ENCODE measurements at regions not wholly inside any gene's neighbourhood (a gene's known extent, or its start where the extent isn't known, plus 50 kb on each side); places are given as distances from the start of the nearest gene placed in this dataset.

DNA sequence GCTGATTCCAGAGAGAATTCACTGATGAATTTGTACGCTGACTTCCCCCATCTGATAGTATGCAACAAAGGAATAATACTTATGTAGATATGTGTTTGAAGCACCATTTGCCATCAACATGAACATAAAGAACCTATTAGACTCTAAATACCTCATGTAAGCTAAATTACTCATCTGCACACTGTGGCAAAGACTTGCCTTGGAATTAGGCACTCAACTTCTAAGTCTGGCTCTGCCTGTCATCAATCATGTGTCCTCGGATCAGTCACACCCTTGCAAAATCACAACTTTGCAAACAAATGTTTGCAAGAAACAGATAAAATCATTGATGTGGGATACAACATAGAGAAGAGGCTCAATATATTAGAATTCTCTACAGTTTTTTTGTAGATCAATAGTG lies 169.9 kb upstream of the LDB2 start:
- no peak for DNase-seq (ENCODE audit: low read depth in 2 of 3, low spot score in 2 of 3)

DNA sequence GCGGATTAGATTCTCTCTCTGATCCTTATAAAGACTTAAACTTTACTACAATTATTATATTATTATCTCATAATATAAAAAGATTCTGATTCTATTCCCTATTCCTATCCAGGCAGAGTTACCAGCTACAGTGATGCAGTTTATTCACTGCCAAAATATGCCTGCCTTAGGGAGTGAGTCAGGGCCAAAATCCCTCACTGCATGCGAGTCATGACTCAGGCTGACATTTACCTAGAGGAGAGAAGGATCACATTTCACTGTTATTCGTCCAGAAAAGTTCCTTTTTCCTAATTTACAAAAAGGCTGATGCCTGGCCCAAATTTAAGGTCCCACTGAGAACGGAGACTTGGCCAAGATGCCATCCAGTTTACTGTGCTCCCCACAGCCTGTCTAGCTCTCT lies 168.5 kb upstream of the LDB2 start:
- no peak for DNase-seq (ENCODE audit: low read depth in 2 of 3, low spot score in 2 of 3)

DNA sequence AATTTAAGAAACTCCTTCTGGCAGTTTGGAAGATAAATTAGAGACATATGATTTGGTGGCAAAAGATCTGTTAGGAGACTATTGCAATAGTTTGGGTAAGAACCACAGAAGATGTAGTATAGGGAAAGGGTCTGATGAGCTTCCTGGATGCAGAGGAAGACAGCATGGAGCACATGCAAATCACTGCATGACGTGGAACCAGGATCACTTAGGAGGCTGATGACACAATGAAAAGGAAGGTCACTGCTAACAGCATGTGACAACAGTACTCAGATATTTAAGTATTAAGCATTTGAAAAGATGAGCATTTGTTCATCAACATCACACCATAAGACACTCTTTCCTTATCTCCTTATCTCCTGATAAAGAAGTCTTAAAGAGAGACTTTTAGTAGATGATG lies 167.8 kb upstream of the LDB2 start:
- no peak for DNase-seq (ENCODE audit: low read depth in 2 of 3, low spot score in 2 of 3)

DNA sequence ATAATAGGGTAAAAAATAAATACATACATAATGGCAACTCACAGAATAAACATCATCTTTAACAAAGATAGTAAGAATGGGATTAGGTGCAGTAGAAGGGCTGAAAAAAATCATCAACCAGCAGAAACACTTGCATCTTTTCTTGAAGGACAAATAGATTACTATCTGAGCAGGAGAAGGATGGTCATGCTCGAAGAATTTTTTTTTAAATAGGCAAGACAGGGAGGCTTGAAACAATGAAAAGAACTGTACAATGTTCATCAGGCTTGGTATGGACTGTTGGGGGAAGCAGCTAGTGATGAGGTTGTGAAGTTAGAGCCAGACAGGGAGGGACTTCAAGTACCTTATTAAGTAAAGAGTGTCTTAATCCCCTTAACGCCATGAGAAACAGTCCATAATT lies 167.4 kb upstream of the LDB2 start:
- no peak for DNase-seq (ENCODE audit: low read depth in 2 of 3, low spot score in 2 of 3)

DNA sequence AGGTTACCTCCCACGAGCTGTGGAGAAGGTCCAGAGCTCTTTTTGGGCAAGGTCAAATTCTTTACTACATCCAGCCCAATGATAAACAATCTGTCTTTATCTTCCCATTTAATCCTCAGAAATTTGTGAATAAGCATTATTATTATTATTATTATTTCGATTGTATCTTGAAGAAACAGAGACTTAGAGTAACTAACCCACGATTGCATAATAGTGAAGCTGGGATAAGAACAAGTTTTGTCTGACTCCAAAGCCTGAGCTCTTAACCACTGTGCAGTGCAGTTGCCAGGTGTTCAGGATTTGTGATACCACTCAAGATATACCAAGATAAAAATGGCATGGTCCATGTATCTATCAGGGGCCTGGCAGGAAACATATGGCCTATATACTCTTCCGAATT lies 166.5 kb upstream of the LDB2 start:
- no peak for DNase-seq (ENCODE audit: low read depth in 2 of 3, low spot score in 2 of 3)

DNA sequence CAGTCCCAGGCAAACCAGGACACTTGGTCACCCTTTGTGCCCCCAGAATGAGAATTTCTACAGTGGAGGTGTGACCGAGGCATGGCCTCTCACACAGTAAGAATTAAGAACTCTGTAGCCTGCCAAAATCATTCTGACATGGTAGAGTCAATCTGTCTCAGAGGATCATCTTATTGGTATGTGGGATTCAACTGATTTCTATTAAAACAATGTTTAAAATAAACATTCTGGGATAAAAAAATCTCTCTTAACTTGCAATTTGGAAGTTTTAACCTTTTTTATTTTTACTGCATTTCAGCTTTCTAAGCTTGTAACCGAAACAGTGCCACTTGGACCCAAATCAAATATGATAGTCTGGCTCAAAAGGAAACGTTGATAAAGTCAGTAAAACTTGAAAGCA lies 165.4 kb upstream of the LDB2 start:
- DNase-seq (ENCODE audit: low read depth in 2 of 3, low spot score in 2 of 3): no peak

DNA sequence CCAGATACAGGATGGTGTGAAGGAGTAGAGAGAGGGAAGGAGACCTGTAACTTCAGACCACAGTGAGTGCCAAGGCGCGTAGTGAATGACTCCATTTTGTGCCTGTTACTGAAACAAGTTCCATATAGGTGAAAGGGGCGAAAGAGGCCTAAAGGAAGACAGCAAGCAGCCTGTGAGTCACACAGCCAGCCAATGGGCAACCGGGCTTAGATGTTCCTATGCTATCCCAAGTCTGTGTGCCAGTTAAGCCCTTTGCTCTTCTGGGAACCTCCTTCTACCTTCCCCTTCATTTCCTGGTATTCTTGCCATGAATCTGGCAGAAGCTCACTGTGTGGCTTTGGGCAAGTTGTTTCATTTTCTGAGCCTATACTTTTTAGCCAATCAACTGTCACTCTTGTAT lies 161.8 kb upstream of the LDB2 start:
- no peak for DNase-seq (ENCODE audit: low read depth in 2 of 3, low spot score in 2 of 3)

DNA sequence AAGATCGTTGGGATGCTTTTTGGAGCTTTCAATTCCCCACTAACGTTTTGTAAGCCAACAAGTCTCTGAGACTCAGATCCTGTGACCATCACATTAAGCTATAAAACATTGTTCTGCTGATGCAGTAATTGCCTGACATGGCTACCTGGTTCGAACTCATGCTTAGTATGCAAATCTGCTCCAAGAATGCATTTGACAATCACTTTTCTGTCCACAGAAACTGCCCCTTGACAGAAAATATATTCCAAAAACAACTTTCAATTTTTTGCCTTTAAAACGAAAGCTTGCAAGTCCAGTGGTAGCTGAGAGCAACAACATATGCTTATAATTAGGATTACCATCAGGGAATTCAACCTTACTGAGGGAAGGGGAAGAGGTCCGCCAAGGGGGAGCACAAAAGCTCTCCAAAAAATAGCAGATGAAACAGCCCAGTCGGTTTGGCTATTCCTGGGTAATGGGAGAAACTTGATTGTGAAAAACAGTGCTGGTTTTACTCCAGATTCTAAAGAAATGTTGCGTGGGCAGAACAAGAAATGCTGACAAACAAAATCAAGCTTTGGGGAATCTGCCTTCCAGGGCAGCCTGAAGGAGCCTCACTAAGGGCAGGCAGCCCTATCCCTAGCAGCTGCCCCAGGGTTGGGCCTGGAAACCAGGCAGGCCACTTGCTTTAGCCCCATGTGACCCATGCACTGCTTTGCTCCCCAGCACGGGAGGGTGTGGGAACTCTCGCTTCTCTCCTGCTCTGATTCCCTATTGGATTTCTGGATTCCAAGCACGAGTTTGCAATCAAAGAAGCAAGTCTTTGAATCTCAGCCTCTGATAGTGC lies 160.7 kb upstream of the LDB2 start:
- DNase-seq (ENCODE audit: low read depth in 2 of 3, low spot score in 2 of 3): no peak

DNA sequence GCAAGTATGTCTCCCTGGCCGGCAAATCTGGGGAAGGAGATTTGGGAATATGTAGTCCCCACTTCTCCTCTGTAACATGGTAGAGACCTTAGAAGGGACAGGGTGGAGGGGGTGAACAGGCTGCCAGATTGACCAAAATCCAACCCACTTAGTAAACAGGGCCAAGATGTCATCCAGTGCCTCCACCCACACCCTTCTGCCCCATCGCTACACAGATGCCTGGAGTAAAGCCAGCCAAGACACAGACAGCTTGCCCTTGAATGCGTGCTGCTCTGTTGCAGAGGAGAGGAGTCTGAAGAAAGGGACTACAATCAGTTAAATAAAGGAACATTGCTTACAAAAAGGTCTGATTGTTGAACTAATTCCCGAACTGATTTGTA lies 160.1 kb upstream of the LDB2 start:
- DNase-seq (ENCODE audit: low read depth in 2 of 3, low spot score in 2 of 3): no peak

DNA sequence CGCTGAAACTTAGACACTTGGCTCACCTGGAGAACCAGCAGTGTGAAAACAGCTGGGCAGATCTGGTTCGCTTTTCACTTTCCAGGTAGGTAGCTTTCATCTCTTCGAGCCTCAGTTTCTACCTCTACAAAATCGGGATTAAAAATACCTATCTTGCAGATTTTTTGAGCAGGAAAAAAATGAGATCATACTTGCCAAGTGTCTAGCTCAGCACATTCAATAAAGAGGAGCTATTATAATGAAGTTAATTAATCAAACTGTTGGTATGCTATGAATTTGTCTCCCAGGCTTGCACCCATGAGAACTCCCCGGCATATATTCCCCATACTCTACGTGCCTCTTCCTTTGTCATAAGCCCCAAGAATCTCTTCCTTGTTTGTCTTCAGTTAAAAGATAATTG lies 158.6 kb upstream of the LDB2 start:
- DNase-seq (ENCODE audit: low read depth in 2 of 3, low spot score in 2 of 3): no peak

DNA sequence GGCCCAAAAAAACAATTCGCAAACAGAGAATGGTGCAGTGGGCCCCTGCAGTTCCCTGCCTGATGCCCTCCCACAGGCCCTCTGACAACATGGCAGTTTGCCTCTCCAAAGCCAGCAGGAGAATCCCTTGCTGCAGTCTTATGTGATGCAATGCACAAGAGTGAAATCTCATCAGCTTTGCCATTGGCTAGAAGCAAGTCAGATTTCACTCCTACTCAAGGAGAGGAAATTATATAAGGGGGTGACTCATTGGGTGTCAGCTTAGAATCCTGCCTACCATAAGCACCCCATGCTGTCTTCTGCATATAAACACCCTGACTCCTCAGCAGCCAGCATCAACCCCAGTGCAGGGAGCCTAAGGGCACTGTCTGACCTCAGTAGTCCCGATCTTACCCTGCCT lies 157.3 kb upstream of the LDB2 start:
- no peak for DNase-seq (ENCODE audit: low read depth in 2 of 3, low spot score in 2 of 3)

DNA sequence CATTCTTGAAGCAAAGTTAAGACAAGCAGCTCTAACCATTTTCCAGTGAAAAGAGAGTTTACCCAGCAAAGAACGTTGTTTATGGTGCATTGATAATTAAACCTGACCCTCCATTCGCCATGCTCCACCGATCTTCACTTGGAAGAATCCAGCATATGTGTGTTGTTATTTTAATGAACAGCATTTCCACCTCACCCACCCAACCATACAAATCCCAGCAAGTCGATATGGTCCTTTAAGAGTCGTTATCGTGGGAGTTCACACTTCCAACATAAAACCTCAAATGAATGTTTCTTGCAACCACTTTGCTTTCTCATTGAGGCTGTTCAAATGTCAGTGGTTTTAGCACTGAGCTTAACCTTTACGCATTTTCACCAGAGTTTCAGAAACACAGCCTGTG lies 147.4 kb upstream of the LDB2 start:
- DNase-seq (ENCODE audit: low read depth in 2 of 3, low spot score in 2 of 3): no peak

DNA sequence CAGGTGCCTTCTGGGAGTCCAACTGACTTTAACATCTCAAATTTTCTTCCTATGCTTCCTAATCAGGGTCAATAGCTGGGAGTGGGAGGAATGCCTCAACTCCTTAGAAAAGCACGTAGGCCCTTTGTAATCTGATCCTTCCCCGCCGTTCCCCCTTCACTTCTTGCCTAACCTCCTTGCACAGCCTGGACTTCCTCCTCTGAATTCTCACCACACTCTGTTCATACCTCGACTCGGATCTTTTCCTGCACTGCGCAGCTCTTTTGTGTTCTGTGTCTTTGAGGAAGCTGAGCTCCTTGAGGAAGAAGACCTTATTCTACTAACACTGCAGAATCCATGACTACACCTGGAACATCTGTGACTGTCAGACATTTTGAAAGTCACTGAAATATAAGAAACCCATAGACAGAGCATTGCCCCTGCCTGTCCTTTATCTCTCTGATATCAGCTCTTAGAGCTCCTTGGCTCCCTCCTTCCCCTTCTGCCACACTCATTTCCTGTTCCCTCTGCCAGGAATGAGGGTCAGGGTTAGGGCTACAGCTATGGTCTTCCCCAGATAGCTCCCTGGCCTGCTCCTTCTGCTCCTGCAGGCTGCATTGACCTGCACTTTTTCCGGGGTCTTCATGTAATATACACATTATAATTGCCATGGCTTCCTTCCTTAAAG lies 140.2 kb upstream of the LDB2 start:
- no peak for DNase-seq (ENCODE audit: low read depth in 2 of 3, low spot score in 2 of 3)

DNA sequence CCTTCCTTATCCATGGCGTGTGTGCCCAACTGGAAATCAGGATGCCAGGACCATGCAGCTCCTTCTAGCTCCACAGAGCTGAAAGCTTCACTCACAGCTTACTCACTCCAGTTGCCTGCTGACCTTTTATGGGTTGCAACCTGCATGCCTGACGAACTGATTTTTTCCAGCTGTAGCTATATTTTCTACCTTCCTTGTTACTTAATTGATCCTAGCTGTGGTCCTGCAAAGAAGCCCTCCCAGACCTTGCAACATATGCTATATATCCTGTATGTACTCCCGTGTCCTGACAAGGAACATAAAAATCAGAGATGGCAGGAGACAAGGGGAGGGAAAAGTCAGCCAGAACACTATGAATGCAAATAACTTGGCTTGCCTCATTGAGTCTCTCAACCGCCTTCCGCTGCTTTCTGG lies 135.3 kb upstream of the LDB2 start:
- DNase-seq (ENCODE audit: low read depth in 2 of 3, low spot score in 2 of 3): no peak

DNA sequence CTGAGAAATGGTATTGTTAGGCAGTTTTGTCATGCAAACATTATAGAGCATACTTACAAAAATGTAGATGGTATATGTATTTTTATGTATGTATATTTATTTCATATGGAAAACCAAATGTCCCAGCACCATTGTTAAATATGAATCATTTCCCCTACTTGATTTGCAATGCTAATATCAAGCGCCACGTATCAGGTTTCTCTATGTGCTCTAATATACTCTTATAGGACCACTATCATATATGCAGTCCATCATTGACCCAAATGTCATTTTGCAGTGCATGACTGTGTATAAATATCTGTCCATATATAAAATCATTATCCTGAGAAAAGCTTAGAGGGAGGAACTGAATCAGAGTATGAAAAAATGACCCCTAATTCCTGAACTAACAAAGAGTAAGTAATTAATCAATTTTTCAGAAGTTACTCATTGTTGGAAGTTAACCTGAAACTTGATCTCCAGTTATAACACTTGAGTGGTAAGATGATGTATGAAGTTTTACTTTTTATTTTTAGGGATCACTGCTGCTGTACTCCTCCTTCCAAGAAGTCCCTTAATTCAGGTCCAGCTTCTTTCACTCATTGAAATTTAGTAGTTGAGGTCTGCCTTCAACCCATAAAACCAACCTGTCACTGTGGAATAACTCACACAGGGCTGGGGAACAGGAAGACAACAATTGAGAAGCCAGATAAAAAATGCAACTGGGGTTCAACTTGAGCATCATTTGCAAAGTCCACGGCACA lies 134.8 kb upstream of the LDB2 start:
- no peak for DNase-seq (ENCODE audit: low read depth in 2 of 3, low spot score in 2 of 3)

DNA sequence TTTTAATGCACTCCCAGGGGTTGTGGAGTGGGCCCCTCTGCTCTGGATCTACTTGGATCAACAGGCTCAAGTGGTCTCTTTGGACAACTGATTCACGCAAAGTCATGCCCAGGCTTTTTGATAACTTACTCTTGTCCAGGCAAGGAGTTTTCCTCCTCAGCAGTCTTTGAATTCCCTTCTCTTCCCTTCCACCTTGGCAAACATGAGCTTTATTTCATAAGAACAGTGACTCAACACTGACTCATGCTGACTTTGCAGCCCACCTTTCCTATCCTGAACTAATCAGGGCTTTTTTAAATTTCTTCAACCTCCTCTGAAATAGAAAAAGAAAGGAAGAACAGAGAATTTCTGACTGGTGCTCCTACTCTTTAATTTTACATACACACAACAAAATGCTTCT lies 132.1 kb upstream of the LDB2 start:
- no peak for DNase-seq (ENCODE audit: low read depth in 2 of 3, low spot score in 2 of 3)

DNA sequence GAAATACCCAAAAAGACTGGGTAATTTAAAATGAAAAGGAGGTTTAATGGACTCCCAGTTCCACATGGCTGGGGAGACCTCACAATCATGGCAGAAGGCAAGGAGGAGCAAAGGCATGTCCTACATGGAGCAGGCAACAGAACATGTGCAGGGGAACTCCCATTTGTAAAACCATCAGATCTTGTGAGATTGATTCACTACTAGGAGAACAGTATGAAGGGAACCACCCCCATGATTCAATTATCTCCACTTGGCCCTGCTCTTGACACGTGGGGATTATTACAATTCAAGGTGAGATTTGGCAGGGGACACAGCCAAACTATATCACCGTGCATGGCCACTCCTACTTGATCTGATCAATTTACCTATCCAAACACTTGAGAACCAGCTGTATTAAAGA lies 131.5 kb upstream of the LDB2 start:
- no peak for DNase-seq (ENCODE audit: low read depth in 2 of 3, low spot score in 2 of 3)

DNA sequence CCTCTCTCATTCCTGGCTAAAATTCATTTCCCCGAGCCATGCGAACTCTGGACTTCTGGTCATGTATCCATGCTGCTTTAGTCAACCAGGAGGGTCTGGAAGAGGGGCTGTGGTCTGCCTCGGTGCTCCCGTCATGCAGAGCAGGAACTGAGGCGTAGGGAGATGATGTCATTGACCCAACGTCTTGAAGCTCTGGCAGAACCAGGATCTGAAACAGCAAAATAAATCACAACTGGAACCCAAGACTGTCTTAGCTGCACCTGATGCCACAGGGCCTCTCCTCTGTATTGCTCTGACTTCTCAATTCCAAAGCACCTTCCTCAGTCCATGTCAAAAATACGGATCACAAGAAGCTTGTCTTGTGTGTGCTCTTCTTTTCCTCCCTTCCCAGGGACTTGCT lies 131.0 kb upstream of the LDB2 start:
- no peak for DNase-seq (ENCODE audit: low read depth in 2 of 3, low spot score in 2 of 3)

DNA sequence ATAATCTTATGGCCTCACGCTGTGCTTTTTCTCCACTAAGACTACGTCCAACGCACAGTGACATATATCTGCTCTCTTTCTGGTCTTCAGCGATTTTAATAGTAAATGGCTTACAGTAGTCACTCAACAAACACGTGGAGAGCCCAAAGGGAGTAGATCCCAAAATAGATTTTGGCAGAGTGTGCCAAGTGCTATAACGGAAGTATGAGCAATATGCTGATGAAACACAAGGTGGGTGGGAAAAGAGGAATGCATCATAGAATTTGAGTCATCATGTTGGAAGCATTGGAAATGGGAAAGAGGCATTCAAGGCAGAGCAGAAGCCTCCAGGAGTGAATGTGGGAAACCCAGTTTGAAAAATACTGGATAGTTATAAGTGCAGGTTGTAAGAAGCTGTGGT lies 129.1 kb upstream of the LDB2 start:
- DNase-seq (ENCODE audit: low read depth in 2 of 3, low spot score in 2 of 3): no peak

DNA sequence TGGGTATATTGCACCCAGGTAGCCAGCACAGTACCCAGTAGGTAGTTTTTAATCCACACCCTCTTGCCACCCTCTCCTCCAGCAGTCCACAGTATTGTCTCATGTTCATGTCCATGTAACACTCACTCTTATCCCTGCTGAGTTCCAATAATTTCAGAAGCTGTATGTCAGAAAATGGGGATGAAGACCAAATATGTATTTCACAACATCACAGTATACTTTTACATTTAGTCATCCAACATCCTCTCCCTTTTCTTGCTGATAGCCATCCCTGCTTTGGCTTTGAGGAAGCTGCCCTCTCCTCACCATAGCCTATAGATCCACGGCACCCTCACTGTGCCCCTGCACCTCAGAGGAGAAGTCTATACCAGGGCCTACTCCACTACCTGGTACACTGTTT lies 126.0 kb upstream of the LDB2 start:
- no peak for DNase-seq (ENCODE audit: low read depth in 2 of 3, low spot score in 2 of 3)

DNA sequence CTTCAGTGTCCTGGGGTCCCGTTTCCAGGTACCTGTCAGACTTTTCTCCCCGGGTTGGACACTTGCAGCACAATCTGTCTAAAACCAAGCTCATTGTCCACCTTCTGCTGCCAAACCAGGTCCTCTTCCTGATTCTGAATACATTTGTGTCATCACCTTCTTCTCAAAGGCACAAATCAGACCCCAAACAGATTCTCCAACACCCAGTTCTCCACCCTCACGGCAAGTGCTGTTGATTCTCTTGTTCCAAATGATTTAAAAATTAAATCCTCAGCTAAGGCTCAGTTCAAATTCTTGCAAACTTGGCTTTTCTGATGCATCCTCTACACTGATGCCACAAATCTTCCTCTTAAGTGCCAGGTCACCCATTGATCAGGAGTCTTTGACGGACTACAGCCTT lies 122.5 kb upstream of the LDB2 start:
- no peak for DNase-seq (ENCODE audit: low read depth in 2 of 3, low spot score in 2 of 3)

DNA sequence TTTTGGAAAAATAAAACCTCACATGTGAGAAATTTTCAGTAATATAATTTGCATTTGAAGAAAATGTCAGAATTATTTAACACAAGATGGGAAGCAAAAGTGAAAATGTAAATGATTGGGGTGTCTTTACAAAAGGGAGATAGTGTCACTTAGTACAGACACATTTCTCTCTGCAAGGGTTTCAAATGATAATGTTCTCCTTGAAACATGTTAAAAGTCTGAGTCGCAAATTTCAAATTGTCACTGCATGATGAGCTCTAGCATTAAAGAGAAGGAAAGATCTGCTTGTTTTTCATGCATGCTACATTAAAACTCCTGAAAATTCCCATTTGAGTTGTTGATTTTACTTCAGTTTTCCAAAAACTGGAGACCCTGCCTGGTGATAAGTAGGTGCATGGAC lies 122.0 kb upstream of the LDB2 start:
- DNase-seq (ENCODE audit: low read depth in 2 of 3, low spot score in 2 of 3): no peak
